Retina (tissue), 1 donor: ENCODE measurements at regions not wholly inside any gene's neighbourhood (a gene's known extent, or its start where the extent isn't known, plus 50 kb on each side); places are given as distances from the start of the nearest gene placed in this dataset.

Source experiments
- DNase-seq: peaks from one replicate; pipeline ENCODE4 v3.0.0-alpha.2; 2016

DNA sequence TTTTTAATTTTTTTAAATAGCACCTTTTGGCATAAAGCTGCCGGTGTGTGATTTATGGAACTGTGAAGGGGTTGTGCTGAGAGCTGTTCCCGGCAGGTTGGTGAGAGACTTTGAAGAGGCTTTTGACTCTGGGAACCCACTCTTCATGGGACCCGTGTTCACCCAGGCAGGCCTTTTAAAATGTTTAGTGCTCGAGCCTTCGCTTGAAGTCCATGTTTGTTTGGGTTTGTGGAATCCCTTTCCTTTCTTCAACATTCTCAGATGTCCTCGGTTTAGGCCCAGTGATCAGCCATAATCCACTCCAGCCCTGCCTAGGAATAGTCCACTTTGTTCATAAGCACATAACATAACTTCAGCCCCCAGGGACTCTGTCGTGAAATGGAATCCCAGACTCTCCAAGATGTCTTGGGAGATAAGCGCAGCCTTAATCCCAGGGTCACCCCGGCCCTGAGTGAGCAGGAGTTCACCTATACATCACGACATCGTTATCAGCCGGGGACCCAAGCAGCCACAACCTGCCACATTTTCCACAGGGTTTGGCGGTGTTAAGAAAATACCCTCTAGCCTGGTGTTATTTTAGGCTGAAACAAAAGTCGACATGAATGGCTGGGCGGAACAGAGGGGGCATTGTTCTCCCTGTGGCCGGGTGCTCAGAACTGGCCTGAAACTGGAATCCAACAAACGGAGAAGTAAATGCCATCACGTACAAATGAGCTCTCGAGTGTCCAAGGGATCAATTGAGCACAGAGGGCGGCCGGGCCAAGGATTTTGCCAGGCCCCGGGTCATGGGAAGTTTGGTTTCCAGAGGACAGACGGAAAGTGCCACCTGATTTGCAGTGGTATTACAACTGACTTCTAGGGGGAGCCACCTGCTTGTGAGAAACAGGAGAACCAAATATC, 145.7 kb upstream of the IRX3 start:
- DNase-seq, result peak; percentile 70

DNA sequence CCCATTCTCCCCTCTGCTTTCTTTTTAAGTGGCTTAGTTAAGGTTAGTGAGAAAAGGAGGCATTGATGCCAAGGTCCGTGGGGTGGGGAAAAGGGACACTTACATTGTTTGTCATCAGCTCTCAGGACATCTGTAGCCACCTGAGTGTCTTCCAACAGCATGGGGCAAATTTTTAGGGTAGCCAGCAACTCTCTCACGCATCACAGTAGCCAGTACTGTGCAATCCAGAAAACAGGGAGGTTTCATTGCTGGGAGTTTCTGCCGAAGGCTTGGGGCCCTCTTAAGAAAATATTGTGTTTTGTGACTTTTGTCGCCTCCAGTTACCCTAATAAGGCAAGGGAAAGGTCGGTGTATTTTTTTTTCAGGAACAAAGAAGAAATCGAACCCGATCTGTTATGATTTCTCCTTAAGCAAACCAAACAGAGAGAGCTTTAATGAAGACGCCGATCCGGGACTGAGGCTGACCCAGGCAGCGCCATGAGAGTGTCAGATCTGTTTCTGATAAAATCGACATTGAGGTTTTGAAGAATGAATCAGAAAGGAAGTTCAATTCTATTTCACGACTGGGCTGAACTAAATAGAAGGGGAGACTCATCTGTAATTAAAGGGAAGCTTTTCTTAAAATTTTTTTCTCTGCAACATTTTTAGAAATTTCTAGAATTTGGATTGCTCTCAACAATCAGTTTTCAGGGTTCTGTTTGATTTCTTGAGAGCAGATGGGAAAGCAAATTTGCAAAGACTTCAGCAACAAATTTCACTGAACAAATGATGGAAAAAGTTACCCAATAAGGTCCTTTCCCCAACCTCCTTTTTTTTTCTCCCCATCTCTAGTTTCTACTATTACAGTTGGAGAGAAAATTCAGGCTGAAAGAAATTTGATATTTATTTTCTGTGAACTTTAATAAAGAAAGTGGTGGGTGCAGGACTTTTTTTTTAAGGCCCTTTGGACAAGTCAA, 144.7 kb upstream of the IRX3 start:
- no peak for DNase-seq

DNA sequence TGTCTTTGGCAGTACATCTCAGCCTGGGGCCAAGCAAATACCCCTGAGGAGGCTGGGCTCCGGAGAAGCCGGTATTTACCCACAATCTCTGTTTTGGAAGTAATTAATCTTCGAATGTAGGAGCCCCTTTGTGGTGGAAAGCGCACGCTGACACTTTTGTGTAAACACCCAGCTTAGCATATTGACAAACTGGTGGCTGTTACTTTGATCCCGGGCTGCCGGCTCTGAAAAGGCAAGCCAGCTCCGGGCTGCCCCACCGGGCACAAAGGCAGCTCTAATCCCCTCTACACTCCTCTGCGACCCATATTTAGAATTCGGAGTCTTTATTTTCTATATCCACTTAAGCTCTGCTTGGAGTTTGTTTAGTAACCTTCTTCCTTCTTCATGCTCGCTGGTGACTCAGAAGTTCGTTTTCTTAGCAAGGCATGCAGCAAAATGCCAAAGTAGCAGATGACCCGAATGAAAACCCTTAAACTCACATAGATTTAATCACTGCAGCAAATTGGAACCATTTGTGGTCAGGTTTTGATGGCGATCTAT, 144.0 kb upstream of the IRX3 start:
- peak; percentile 52 for DNase-seq

DNA sequence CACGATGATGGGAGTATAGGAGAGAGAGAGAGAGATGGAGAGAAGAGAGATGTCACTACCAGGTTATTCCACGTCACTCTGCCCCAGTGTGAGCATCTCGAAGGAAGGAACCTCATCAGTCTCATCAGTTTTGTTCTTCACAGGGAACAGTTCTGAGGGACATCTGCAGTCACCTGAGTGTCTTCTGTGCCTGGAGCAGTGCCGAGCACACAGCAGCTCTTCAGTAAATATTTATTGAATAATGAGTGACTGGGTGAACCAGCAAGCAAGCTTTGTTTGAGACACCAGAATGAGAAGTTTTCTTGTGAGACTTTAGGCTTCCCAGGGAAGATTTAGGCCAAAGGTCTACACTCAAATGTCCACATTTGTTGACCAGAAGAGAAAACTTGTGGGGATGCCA, 142.4 kb upstream of the IRX3 start:
- DNase-seq, result no peak

DNA sequence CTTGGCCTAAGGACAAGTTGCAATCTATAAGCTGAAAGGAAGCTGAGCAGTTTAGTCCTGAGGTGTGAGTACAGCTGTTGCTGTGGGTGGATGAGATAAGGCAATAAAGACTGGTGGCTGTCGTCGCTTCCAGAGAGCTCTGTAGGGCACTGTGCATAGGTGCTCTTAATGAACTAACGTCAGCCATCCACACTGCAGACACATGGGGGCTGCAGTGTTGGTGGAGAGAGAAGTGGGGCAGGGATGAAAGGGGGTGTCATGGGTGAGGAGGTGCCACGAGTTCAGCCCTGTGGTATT, 139.9 kb upstream of the IRX3 start:
- DNase-seq, result no peak

DNA sequence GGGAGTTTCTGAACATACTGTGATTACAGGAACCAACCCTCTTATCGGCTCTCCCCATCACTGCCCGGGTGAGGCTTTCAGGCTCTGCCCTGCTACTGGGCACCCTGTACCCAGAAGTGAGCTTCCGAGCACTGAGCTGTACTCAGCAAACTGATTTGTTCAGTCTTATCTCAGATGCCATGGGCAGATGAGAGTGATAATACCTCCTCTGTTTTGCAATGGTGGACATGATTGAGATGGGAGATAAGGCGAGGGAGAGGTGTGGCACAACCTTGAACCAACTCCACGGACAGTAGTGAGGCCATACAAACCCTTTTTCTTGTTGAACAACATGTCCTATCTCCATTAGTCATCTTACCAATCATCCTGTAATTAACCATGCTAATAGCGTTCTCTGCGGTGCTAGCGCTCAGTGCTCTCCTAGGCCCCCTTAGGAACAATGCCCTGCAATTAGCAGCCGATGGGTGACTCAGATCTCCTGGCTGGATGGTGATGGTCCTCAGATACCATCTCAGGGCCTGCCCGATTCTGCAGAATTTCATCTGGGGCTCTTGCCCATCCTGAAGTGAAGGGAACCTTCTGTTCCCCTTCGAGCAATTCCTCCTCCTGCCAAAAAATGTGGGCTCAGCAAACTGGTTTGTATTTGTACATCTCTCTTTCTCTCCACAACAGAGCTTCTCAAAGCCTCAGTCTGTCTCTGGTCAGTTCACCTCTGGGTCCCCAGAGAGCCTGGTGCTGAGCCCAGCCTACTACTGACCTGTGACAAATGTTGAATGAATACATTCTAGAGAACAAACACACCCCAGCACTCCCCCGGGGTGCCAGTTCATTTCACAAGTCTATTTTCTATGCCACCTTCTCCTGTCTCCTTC, 139.3 kb upstream of the IRX3 start:
- DNase-seq, result no peak

DNA sequence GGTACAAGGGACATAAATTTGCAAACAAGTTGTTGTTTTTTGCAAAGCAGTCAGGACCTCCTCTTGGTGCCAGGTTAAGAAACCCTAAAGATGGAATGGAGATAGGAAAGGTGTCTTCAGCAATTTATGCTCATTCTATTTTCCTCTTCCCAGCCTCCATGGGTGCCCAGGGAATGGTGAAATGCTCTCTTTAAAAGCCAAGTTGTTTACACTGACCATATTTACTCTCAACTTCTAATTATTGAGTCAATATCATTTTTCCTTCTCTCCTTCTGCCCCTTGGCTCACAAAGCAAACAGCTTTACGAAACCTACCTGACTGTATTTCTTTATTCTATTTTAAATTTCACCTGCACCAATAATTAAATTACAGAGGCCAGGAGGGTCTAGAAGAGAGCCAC, 138.5 kb upstream of the IRX3 start:
- DNase-seq, result no peak

DNA sequence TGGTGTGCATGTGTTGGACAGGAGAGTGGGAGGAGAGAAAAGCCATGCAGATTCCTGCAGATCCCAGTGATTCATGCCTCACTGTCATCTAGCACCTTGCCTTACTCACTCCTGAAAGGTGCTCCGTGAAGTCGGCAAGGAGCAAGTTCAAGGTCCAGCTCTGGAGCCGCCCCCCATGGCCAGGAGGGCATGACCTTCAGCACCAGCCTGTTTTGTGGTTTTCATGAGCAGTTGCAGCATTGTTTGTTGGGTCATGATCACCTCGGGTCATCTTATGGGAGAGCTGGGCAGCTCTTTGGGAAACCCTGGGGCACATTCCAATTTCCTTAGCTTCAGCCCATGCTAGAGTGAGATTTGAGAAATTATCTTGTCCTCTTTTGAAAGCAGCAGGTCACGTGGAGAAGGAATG, 137.5 kb upstream of the IRX3 start:
- no peak for DNase-seq

DNA sequence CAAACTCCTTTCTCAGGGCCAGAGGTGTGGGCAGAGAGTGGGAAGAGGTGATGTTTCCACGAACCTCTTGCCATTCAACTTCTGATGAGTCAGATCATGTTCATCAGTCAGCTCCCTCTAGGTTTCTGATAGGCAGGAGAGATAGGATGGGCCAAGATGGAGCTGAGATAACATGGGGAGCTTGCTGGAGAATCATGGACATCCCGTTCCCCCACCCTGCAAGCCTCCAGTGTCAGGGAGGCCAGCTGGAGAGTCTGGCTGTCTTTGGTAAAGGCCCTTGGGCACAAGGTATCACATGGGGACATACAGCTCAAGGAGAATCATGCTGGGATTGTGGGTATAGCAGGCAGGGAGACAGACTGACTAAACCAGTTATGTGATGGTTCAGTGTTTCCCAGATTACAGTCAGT, 136.0 kb upstream of the IRX3 start:
- DNase-seq, result no peak

DNA sequence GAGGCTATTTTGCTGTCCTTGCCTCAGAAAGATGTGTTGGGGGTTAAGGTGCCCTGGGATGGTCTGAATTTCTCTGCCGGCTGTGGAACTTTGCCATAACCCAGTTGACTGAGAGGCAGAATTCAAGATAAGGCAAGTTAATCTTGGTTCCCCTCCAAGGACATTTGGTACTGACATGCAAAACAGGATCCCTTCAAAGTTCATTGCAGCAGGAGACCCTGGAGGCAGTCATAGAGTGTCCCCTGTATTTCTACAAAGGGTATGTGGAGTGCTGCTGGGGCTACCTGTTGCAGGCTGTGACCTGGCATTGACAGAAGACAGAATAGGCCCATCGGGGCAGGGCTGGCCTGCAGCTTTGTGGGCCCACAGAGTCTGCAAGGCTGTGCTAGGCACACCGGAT, 135.6 kb upstream of the IRX3 start:
- no peak for DNase-seq

DNA sequence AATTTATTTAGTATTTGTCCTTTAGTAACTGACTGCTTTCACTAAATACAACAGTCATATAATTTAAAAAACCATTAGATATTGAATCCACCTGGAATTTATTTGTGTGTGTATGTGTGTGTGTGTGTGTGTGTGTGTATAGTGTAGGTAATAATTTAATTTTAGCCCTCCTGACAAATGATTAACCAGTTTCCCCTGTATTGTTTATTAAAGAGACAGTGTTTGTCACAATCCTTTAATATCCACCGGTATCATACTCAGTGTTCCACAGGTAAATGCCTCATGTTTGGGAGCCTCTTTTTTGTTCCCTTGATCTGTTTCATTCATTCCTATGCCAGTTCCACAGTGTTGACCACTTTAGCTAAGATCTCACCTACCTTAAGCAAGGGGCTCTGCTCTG, 134.6 kb upstream of the IRX3 start:
- no peak for DNase-seq

DNA sequence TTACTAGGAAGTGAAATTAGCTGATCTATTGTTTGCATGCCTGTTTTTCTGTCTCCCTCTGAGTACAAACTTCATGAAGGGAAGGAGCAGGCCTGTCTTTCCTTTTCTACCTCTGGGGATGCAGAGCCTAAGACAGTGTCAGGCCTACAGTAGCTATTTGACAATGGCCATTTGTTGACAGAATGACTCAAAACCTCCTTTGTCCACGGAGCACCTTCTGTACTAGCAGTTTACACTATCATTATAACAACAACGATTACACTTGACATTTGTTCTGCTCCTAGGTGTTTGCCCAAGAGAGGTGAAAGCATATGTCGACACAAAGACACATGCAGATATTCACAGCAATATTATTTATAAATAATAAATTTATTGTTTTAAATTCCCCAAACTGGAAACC, 132.3 kb upstream of the IRX3 start:
- DNase-seq, result no peak

DNA sequence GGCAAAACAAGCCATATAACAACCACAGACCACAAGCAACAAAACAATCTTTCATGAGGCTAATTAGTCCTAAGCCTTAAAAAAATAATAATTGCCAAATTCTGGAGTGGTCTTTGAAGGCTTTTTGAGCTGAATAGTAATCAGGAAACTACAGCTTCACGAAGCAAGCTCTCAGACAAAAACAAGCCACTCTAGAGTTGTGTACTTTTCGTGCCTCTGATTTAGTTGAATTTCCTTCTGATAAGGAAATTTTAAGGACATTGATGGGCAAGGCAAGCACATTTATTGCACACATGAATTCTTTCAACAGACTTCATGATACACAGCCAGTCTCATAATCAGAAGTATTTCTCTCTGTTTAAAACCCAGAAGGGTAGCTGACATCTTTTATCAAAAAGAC, 130.8 kb upstream of the IRX3 start:
- DNase-seq, result no peak

DNA sequence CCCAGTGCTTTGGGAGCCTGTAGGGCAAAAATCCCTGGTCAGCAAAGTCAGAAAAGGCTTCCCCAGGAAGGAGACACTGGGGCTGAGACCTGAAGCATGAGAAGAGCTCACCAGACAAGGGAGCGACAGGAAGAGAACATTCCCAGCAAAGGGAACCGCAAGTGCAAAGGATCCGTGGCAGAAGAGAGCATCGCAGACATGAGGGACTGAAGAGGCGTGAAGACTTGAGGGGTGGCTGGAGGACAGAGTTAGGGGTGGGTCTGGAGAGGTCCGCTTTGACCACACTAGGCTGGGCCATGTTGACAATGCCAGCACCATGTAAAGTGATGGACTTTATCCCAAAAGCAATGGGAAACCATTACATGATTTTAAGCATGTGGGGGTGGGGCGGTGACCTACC, 128.1 kb upstream of the IRX3 start:
- no peak for DNase-seq

DNA sequence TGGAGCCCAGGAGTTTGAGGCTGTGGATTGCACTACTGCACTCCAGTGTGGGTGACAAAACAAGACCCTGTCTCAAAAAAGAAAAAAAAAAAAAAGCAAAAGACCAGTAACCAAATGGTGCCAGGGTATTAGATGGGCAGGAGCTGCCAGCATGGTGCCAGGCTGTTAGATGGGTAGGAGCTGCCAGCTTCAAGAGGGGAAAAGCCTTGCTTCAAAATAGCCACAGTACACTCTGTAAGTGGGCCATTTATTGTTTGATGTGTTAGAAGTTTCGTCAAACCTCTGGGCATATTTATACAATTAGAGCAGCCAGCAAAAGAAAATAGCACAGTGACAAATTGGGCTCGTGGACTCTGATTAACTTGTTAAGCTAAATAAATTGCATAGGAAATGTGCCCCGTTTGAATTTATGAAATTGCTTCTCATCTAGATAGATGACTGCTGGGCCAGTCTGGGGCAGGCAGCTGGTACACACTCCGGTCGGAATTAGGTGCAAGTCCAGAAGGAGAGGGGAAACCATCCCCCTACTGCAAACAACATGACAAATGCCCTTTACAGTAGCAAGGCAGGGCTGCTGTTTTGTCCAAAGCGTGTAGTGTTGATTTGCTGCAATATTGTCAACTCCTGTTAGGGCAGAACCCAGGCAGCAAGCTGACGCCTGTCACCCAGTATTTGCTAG, 126.3 kb upstream of the IRX3 start:
- no peak for DNase-seq

DNA sequence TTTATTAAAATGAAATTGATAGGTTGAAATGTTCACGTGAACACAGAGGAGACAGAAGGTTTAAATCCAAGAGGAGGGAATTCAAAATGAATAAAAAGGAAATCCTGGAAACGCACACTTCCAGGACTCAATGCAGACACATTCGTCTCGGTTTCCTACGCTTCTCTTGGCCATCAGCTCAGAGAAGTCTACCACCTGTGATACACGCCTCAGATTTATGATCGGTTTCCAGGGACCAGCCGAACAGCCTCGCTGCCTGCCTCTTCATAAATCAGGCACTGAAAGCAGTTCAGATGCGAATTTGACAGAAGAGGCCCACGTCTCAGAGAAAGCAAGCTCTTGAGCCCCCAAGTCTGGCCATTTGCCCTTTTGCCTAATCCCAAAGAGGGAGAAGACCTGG, 125.5 kb upstream of the IRX3 start:
- no peak for DNase-seq

DNA sequence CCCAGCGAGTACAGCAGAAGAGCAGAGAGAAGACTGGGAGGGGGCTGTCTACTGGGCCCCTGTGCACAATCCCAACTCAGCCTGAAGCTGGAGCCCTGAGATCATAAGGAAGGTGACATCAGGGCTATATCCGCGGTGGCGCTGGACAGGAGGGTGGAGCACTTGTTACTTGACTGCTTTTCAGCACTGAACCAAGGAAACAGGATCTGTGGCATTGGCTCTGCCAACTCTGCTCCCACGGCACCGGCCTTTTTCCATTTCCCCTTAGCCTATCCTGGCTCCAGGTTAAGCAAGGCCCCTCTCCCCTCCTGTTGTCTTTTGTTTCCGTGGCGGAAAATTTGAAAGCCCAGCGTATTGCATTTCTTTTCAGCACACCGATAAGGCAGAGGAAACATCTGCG, 125.0 kb upstream of the IRX3 start:
- DNase-seq, result no peak

DNA sequence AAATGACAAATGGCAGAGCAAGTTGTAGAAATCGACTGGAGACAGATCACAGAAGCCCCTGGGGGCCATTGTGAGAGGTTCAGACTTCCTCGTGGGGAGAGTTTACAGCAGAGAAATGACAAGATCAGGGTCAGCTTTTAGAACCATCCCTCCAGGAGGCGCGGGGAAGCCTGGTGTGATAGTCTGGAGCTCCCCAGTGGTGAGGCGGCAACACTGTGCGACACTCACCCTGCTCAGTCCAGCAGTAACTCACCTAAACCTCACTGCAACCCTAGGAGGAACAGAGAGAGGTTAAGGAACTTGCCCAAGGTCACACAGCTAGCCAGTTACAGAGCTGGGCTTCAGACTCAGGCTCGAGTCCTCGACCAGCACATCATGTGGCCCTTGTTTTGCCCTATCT, 123.4 kb upstream of the IRX3 start:
- no peak for DNase-seq

DNA sequence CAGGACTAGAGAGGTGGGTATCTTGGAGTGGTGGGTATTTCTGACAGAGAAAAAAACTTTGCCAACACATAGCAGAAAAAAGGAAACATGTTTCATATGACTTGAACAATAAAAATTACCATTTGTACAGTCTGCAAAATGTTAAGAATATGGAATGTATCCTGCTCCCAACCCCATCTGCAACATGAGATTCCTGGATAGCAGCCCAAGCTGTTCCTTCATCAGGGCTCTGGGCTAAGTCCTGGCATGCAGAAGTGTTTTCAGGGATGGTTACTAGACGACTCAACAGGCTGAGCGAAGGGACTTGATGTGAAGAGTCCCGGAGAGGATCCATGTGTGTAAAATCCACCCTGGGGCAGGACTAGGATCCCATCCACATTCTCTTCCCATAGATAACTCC, 121.0 kb upstream of the IRX3 start:
- no peak for DNase-seq

DNA sequence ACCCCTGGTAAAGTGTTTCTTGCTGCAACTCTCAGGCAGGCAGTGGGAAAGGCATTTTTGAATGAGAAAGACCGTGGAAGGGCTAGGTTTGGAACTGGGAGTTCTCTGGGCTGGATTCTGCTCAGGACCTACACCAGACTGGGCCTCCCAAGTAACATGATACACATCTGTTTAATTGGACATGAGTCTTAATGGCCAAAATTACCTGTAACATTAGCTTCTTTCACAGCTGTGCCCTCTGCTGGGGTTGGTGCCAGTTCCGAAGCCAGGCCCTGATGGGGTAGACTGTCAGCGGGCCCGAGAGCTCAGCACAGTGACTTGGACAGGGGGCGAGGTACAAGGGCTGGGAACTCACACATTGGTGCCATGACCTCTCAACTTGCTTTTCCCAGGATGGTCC, 118.9 kb upstream of the IRX3 start:
- DNase-seq, result no peak

DNA sequence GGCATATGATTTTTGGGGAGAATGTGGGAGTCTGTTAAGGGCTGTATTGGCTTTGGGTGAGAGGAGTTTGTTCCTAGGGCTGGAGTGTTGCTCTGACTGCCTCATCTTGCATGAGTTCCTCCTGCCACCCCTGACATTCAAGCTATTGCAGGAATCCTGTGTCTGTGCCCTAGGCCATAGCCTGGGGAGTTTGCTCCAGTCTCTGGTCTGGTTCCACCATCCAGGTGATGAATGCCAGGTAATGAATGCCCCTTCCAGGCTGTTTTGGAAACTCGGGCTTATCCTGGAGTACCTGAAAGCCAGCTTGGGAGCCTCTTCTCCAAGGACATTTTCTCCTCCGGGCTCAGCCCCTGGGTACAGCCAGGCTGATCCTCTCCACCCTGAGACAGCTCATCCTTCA, 117.0 kb upstream of the IRX3 start:
- no peak for DNase-seq

DNA sequence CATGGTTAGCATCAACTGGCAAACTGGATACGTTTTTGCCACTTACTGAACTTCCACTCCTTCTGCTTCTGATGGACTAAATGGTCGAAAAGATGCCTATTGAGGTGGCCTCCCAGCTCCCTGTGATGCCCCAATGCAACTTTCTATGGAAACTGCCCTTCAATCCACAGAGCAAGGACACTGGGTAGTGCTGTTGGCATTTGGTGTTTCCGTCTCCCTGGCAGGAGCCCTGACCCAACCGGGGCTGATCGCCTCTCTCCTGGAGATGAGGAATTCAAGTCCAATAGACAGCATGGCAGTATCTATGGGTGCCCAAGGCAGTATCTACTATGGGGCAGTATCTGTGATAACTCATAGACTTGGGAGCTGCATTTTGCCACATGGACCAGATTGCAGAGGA, 116.3 kb upstream of the IRX3 start:
- no peak for DNase-seq
